GM18511 (cell line): ENCODE measurements at regions not wholly inside any gene's neighbourhood (a gene's known extent, or its start where the extent isn't known, plus 50 kb on each side); places are given as distances from the start of the nearest gene placed in this dataset.

Experiments used
- ATAC-seq: cut with Tn5 transposase; IDR thresholded peaks from one replicate; pipeline ENCODE4 v1.9.1; 2021; ENCODE audit warnings: mild to moderate bottlenecking, moderate library complexity; ENCODE audit not compliant: unreplicated experiment

DNA sequence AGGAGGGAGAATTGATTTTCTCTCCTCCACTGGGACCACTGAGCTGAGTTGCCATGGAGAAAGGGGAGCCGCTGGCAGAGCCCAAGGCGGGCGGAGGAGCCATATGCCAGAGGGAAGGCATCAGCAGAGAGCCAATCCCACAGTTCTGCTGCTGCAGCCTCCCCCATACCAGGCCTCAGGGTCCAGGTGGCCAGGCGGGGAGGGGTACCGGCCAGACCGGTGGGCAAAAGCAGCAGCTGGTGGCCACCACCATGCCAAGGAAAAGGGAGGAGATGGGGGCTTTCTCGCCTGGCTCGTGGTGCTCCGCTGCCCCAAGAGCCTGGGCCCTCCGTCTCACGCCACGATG is 72.8 kb downstream of the PITPNM2 start:
- ATAC-seq, result no peak

DNA sequence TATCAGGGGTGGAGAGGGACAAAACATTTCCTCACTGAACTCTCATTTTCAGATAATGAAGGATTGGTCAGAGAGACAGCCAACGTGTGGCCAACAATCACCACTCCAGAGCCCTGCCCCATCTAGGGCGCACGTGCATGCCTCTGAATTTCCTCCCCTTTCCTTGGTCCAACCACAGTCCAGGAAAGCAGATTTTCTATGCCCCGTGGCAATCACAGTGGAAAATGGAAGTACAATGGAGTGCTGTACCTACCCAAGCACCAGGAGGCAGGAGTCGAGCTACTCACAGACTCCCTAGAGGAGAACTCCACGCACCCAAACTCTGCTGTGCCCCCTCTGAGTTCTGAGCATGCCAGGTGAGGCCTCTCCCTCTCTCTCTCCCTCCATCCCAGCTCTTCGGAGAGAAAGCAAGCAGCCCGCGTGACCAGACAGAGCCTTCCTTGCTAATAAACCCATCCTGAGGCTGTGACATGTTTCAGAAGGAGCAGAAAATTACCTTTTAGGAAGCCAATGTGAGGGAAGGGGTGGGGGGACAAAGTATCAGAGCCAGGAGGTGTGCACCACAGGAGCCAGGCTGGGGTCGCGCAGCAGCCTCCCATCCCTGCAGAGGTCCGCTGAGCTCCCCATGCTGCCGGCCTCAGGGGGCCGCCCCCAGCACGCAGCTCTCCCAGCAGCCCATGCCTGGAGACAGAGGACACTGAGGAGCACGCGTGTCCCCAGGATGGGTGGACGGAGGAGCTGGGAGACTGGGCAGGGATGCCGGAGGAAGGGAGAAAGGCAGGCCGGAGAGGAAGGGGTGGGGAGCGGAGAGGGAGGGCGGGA is 73.4 kb downstream of the PITPNM2 start:
- no peak for ATAC-seq

DNA sequence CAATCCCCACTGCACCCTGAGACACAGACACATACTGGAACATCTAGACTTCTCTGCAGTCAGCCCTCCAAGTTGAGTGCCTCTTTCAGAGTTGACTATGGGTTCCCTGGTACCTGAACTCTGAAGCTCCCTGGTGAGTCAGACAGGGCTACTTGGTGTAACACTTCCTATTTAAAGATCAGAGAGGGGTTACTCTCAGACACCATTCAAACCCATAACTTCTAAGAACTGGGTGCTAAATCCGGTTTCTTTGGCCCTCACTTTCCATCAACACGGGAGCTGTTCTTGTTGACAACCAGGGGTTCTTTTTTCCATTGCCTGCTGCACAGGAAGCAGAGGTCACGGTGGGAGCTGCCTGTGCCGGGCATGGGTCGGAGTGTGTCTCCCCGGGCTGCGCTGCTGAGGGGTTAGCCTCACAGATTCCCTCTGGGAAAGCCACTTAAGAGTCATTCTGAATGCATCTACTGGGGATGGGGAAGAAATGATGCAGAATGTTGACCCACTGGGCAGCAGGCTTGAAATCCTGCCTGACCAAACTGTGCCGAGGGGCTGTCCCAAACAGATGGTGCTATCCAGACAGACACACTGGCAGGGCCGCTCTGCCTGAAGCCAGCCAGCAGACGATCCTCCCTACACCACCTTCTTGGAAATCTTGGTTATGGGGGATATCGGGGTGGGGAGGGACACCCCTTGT is 74.1 kb downstream of the PITPNM2 start:
- peak; percentile 54 for ATAC-seq

DNA sequence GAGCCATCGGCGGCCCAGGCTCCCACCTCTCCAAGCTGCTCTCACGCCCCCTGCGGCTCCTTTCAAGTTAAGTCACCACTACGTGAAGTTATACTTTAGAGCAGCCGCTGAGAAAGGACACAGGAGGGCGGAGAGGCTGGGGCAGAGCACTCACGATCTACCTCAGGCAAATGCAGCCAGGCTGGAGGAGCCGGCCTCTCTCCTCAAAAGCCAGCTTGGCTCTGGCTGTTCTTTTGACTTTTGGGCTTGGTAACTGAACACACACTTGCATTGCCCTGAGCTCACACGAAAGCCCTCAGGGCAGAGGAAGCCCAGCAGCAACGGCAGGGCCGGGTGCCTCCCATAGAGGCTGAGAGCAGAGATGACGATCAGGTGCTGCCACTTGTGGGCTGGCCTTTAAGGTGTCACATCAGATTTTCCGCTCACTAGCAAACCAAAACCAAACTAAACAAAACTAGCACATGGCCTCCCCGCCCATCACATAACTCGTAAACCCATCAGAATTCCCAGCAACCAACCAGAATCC is 75.2 kb downstream of the PITPNM2 start:
- peak; percentile 70 for ATAC-seq

DNA sequence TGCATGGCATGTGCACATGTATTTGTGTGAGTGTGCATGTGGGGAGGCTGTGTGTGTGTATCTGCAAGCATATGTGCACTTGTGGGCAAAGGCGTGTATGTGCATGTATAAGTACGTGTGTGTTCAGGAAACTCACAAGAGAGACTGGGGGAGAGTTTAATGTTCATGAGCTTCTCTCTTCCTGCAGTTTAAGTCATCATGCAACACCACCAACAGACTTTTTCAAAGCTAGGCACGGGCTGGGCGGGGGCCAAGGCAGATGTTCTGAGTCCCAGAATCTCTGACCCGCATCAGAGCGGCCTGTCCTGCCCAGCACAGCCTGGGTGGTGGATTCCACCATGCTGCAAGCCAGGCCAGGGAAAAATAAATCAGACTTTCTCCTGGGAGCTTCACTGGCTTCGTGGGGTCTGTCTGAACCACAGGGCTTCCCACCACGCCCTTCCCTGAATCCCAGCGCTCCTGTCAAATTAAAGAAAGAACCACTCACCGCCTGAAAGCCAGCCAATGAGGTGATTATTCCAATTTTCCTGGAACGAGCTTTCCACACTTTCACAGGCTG is 75.7 kb downstream of the PITPNM2 start:
- no peak for ATAC-seq

DNA sequence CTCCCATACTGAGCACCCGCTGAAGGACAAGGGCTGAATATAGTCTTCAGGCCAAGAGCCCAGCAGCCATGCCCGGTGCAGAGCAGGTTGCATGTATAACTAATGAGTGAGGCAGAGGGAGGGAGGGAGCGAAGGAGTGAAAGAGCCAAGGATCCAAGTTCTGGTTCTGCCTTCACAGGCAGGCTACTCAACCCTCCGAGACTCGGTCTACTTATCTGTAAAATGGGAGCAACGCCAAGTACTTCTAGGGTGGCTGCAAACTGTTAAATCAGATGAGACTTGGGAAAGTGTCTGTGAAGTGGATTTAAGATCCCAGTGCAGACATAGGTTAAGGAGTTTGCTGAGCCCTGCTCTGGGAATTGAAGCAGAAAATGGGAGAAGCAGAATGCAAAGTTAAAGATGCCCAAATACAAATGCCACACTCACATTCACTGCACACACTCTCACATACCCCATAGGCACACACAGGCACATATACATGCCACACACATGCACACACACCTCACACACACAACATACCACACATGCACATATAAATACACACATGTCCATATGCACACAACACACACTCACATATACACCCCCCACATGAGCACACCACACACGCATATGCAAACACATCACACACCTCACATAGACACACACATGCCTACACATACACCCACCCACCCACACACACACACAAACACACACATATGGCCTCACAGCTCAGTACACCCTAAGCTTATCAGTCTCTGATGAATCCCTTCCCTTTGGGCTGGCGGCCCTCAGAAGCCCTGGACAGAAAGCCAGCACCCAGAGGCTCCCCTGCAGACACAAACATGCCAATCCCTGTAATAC is 76.7 kb downstream of the PITPNM2 start:
- no peak for ATAC-seq

DNA sequence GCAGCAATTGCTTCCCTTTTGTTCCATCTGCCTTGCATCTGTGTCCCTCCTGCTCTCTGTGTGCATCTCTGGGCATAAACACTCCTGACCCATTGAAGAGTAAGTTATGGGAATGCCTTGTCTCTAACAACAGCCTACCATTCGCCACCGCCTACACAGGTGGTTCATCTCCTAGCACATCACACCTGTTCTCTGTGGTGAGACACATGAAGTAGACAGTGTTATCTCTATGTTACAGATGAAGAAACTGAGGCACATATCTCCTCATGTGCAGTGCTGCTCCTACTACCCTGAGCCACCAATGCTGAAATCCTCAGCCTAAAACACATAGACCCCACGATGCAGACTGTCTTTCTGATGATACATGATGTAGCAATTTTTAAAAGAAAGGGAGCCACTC is 77.6 kb downstream of the PITPNM2 start:
- ATAC-seq, result no peak

DNA sequence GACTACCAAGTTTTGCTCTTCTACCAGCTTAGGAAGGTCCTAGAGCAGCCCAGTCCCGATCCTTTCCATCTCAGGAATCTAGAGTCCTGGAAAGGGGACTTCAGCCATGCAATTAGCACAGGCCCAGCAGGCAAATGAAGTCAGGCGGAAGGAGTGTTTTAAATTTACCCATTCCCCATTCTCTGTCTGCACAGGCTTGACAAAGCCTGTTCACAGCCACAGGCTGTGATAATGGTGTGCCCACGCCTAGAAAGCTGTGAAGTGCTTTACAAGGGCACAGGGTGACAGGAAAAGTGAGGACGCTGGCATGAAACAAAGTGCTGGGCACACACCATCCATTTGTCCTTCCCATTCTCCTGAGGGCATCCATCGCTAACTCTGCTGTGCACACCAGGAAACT is 79.0 kb downstream of the PITPNM2 start:
- ATAC-seq, result no peak

DNA sequence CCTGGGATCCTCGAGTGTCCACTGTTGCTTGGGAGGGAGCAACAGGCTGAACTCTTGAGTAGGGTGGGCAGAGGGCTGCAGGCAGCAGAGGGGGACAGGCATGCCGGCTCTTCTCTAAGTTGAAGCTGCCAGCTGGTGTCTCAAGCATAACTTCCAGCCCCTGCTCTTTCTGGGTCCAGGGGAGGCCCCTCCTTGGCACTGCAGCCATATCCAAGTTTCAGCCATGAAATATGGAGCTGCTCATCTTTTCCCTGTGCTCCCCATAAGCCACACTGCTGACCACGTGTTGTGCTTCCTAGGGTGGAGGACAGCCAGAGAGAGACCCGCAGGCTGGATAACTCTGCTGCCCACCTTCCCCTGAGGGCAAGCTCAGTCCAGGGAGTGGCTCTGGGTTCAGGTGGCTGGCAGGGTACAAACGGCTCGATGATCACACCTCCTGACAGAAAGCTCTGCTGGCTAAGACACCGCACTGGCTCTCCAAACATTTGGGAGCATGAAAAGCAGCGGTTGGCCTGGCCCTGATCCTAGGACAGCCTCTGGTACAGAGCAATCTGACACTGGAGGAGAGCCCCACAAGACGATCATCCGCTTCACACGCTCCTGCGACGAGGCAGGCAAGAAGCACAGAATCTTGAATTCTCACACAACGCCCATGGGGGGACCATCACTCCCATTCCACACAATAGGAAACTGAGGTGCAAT is 79.6 kb downstream of the PITPNM2 start:
- ATAC-seq, result no peak

DNA sequence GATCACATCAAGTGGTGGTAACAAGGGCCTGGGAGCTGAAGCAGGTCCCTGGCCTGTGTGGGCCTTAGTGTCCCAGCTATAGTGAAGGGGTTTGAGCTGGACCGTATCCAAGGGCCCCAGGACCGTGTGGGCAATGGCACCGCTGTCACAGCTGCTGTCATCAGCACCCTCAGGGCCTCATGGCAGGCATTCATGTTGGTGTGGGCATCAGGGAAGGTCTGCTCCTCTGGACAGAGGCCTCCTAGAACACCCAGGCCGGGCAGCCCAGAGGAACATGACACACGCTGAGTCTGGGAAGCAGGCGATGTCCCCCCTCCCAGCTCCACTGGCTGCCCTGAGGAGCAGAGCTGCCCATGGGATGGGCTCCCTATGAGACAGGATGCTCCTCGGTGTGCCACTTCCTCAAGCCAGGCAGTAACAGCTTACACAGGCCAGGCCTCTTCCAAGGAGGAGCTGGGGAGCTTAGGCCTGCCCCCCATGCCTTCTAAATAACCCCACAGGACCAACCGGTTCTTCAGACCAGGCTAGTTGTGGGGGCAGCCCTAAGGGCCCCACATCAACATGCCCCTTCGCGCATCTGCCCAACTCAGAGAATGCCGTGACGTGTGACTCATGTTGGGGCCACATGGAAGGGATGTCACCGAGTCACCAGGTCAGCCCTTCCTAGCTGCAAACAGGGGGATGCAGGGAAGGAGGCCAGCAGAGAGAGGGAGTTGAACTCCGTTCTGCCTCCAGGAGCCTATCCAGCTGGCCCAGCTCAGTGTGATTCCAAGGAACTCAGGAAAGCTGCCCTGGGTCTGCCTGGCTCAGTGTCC is 80.4 kb downstream of the PITPNM2 start:
- ATAC-seq, result no peak

DNA sequence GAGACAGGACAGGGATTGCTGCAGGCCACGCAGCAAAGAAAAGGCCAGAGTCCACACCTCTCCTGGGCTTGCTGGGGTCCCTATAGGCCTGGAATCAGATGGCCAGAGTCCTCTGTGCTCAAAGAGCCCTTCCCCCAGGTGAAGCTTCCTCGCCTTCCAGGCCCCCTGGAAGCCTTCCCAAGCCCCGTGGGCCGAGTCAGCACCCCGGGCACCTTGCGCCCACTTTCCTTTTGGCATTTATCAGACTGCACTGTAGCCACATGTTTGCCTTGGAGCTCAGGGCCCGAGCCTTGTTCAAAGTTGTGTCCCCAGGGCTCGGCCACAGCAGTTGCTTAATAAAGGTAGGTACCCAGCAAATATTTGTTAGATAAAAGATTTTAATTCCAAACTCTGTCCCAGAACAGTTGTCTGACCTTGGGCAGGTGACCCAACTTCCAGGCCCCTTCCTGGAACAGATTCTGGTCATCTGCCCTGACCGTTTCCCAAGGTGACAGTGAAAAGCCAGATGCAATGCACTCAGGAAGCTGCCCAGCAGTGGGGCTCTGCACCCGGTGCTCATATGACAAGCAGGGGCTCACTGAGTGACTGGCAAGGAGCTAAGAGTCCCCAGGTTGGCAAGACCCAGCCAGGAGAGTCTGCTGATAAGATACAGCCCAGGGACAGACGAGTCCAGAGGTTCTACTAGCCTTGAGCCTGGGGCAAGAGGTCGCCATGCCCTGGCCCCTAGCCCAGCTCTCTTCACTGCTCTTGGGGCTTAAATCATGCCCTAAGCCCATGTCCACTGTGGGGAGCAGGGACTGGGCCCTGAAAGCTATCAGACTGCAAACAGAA is 81.2 kb downstream of the PITPNM2 start:
- ATAC-seq, result no peak

DNA sequence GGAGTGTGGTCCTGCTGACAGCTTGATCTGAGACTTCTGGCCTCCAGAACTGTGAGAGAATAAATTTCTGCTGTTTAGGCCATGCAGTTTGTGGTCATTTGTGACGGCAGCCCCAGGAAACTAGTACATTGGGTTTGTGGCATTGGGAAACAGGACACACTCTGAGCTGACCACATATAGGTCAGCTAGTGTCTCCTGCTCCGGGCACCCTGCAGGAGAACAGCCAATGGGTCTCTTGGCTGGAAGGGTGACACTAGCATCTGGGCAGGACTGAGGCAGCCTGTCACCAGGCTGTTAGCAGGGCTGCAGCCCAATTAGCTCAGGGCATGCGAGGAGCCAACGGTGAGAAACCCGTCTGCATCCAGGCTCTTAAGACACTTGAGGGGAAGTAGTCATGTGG is 83.2 kb downstream of the PITPNM2 start:
- no peak for ATAC-seq

DNA sequence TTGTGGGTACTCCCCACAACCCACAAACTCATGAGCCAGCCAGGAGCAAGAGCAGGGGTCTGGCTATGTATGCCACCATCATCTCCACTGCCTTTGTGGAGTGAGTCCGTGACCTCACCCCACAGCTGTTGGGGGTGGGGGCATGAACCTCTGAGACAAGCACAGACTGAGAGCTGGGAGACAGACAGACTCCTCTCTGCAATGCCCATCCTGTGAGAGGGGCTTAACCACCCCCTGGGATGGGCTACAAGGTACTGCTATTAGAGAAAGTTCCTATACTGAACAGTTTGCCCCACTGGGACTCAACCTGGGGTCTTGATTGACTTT is 84.5 kb downstream of the PITPNM2 start:
- no peak for ATAC-seq

DNA sequence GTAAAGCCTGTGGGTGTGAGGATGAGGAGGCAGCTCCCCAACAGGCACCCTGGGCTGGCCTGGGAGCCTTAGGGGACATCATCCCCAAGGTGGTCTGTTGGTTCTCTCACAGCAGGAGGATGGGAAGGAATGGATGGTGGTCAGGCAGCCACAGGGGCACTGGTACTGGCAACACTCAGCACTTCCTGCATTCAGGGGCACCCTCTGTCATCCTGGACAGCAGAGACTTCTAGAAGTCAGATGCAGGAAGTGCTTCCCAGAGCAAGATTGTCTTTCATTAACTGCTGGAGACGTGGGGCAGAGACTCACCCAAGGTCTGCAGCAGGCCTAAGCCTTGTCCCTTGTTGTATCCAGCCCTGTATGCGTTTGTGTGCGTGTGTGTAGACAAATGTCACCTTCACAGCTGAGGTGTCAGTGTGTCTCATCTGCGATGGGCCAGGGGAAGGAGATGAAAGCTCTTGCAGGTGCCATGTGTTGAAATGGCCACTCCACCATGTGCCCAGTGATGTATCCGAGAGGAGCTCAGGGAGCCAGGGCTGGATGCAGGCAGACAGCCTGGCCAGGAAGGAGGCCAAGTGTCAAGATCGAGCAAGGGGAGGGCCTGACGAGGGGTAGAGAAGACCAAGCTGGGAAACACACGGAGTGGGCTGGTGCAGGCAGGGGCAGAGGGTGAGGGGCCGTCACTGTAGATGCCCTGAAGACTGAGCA is 85.1 kb downstream of the PITPNM2 start:
- no peak for ATAC-seq

DNA sequence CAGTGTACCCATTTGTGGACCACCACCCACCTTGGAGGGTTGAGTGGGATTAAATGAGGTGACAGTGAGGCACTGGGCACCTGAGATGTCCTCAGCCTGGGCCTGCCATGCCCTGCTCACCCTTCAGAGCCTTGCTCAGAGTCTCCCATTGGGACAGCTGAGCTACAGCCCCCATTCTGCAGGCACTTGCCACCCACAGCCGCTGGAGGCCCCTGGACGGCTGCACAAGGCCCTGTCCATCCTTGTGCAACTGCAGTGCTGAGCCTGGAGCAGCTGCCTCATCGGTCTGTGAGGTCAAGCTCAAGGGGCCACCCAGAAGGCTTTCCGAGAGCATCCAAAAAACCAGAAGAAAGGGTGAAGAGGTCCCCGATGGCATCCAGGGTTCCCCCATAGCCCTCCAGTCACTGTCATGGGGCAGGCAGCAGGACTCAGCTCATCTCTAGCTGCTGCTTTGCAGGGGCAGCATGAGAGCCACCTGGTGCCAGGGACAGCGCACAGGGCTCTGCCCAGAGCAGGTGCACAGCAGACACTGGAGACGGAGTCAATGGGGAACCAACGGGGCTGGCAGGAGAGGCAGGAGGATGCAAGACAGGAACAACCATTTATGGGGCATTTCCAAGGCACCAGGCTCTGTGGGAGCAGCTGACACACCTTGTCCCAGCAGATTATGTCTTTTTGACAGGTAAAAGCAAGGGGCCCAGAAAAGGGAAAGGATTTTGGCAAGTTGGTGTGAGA is 84.6 kb downstream of the ARL6IP4 start:
- ATAC-seq, result no peak

DNA sequence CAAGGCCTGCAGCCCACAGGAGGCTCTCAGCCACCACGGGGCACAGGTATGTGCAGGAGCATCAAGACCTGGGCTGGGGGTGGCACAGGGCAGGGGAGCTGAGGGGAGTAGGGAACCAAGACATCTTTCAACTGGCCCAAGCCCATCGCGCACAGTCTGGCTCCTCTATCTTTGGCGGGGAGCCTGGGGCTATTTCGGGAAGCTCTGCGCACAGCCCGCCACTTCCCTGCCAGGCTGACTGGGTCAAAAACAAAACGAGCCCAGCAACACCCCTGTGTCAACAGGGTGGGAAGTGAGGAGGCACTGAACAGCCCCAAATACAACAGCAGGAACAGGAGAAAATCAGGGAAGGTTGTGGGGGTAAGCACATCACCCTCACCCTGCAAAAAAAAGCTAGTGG is 83.9 kb downstream of the ARL6IP4 start:
- no peak for ATAC-seq

DNA sequence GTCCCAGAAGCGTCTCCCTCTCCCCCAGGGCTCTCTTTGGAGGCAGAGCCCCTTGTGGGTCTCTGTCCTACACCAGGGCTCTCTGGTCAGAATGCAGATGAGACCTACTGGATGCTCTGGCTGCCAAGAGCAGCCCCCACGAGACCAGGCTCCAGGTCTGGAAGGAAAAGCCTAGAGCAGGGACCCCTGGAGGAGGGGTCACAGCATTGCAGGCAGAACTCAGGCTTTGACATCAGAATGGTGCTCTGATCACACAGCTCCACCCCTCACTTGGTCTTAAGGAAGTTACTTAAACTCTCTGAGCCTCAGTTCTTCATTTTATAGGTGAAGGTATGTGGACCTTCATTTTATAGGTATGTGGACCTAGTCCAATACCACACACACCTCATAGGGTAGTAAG is 83.1 kb downstream of the ARL6IP4 start:
- no peak for ATAC-seq
